GM12875 (cell line): ENCODE measurements at regions not wholly inside any gene's neighbourhood (a gene's known extent, or its start where the extent isn't known, plus 50 kb on each side); places are given as distances from the start of the nearest gene placed in this dataset.

Experiments
- H3K4me3 ChIP-seq: one replicate; pipeline ENCODE4 v1.5.1; 2011; ENCODE audit warnings: low read depth, low read length, control low read depth
- TF ChIP-seq, protein P1 (sequence below): IDR thresholded peaks from 2 replicates; pipeline ENCODE4 v1.5.1; 2011; ENCODE audit warnings: low read depth, mild to moderate bottlenecking, control low read depth, inconsistent platforms, low read length, moderate library complexity, borderline replicate concordance; ENCODE audit not compliant: insufficient read depth

DNA sequence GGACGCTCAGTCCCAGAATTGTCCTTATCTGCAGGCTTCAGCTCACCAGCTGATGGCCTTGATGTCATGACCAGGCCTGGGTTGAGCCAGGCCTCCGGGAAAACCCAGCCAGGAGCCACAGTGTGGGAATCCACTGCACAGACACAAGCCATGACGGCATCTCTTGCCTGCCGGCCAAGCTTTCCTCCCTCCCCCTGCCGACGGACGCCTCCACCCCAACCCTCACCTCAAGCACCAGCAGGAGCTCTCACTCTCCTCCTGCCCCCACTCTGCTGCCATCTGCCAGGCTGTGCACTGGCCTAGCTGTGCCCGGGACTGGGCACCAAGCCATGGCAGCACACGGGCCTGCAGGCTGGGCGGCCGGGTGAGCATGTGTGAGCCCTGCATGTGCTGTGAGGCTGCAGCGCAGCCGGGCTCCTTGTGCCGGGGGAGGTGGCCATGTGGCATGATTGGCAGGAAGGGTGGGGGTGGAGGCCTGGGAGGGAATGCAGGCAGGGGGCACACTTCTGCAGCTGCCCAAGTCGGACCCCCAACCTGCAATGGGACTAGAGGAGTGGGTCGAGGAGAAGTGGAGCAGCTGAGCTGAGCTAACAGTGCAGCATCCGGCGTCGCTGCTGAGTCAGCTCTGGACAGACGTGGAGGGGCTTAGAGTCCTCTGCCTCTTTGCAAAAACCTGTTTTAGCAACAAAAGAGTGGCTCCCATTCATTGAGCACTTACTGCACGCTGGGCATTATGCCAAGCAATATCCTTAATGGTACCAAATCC, 268.5 kb downstream of the CBLN1 start:
- TF ChIP-seq, protein P1, sequence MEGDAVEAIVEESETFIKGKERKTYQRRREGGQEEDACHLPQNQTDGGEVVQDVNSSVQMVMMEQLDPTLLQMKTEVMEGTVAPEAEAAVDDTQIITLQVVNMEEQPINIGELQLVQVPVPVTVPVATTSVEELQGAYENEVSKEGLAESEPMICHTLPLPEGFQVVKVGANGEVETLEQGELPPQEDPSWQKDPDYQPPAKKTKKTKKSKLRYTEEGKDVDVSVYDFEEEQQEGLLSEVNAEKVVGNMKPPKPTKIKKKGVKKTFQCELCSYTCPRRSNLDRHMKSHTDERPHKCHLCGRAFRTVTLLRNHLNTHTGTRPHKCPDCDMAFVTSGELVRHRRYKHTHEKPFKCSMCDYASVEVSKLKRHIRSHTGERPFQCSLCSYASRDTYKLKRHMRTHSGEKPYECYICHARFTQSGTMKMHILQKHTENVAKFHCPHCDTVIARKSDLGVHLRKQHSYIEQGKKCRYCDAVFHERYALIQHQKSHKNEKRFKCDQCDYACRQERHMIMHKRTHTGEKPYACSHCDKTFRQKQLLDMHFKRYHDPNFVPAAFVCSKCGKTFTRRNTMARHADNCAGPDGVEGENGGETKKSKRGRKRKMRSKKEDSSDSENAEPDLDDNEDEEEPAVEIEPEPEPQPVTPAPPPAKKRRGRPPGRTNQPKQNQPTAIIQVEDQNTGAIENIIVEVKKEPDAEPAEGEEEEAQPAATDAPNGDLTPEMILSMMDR: no peak
- H3K4me3 ChIP-seq: no peak overlapping the region

DNA sequence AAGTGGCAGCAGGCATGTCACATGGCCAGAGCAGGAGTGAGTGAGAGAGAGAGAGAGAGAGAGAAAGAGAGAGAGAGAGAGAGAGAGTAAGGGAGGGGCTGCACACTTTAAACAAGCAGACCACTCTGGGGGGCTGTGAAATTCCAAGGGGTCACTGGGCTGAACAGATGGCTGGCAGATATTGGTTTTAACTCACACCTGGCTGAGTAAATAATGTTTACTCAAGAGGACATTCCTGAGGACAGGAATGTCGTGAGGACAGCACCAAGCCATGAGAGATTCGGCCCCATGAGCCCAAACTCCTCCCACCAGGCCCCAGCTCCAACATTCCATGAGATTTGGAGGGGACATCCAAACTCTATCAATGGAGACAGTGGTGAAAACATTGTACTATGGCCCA, 269.7 kb downstream of the CBLN1 start:
- H3K4me3 ChIP-seq: no peak overlapping the region
- TF ChIP-seq, protein P1: no peak

DNA sequence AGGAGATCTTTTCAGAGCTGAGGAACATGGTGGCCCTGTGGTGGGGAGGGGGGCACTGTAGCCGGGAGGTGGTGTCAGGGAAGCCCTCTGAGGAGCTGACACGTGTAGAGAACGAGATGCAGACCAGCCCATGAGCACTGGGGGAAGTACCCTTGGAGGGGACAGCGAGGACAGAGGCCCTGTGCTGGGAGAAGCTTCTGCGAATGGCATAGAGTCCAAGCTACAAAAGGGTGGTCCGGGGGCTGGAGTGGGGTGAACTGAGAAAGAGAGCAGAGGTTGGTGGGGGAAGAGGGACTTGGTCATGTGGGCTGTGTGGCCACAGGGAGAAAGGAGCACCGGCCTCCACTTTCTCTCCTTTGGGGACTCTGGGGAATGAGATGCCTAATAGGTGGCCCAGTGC, 270.8 kb downstream of the CBLN1 start:
- TF ChIP-seq, protein P1: no peak
- no peak overlapping the region for H3K4me3 ChIP-seq

DNA sequence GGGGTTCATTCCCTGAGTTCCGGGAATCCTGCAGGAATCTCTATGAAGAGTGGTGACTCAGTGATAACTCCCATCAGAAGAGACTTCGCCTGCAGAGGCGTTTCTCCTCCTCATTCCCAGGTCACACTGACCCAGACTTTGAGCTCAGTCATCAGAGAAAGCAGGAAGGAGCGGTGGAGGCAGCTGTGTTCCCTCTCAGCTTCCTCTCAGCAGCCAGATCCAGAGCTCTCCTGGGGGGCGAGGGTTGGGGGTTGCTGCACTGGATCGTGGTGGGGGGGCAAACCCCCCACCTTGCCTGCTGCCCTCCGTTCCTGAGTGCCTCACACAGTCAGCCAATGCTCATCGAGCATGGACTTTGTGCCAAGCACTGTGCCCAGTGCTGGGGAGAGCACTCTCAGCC, 271.2 kb downstream of the CBLN1 start:
- H3K4me3 ChIP-seq: no peak overlapping the region

DNA sequence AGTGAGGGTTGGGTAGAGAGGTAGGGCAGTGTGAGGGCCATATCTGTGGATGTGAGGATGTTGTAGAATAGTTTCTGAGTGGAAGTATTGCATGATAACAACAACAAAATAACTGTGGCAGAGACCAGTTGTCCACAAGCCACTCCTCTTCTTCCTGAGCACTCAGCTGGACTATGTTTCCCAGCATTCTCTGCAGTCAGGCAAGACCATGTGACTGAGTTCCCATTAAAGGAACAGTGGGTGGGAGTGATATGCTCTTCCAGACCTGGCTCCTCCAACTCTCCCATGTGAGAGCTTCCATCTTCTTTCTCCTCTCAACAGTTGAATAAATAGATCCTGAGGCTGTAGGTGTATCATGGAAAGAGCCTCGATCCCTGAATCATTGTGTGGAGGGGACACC, 272.4 kb downstream of the CBLN1 start:
- H3K4me3 ChIP-seq: no peak overlapping the region
- TF ChIP-seq, protein P1: no peak

More for the DNA sequence above, 271.2 kb downstream of the CBLN1 start:
- TF ChIP-seq, protein P1: no peak

DNA sequence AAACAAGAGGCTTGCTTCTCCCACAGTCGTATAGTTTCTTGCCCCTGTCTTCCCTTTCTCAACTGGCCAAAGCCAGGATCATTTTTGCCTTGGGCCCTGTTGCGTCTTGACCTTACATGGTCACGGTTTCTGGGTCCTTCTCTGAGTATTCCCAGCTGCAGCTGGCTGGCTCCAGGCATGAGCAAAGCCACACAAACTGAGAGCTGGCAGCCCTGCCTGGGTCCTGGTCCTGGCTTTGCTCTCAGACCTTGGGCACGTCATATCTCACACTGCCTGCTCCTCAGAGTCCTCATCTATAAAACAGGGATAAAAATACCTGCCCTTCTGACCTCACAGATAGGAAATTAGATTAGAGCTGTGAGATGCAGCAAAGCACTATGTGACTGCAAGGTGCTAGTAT, 277.6 kb downstream of the CBLN1 start:
- TF ChIP-seq, protein P1: no peak
- H3K4me3 ChIP-seq: no peak overlapping the region

DNA sequence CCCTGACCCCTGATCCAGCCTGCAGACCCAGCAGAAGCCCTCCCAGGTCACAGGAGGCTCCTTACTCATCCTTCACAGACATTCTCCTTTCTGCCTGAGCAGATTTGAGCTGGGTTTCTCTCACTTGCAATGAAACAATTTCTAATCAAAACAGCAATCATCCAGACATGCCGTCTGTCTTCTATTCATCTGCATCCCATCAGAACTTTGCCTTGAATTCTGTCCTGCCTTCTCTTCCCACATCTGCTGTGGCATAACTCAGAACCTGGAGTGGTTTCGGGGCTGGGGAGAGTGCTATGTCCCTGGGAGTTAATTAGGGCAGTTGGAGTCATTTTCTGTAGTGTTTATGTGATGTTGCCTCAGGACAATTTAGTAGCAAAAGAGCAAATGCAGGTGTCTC, 278.6 kb downstream of the CBLN1 start:
- TF ChIP-seq, protein P1: no peak
- no peak overlapping the region for H3K4me3 ChIP-seq
